Choroid plexus epithelial cell (primary cell): ENCODE measurements at regions not wholly inside any gene's neighbourhood (a gene's known extent, or its start where the extent isn't known, plus 50 kb on each side); places are given as distances from the start of the nearest gene placed in this dataset.
A peak's percentile ranks its signal among the peaks of the same experiment; 100 is the strongest.

Experiments used
- DNase-seq: peaks from one replicate; pipeline ENCODE4 v3.0.0-alpha.2; 2010; ENCODE audit warnings: low read depth
- H3K4me3 ChIP-seq: 2 replicates; pipeline ENCODE4 v1.5.1; 2011; ENCODE audit warnings: low read depth, mild to moderate bottlenecking, control low read depth, low read length, moderate library complexity
- TF ChIP-seq, protein P1 (sequence below): conservative IDR thresholded peaks from 2 replicates; pipeline ENCODE4 v1.5.1; 2011; ENCODE audit warnings: low read depth, mild to moderate bottlenecking, control low read depth, inconsistent platforms, low read length, moderate library complexity

DNA sequence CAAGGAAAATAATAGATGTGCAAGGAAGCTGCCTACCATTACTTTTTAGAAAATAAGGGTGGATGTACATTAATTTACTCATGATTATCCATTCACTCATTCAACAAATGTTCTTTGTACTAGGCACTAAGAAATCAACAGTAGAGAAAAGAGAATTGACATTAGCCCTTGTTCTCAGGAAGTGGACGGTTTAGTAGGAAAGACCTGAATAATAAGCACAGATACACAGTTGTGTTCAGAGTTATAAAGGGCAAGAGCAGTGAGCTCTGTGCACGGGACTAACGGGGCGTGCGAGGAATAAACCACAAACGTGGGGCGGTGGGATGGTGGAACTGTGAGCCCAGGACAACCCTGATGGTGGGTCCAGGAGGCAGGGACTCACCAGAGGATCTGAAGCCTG lies 94.4 kb upstream of the MBOAT2 start:
- no peak for DNase-seq
- TF ChIP-seq, protein P1, sequence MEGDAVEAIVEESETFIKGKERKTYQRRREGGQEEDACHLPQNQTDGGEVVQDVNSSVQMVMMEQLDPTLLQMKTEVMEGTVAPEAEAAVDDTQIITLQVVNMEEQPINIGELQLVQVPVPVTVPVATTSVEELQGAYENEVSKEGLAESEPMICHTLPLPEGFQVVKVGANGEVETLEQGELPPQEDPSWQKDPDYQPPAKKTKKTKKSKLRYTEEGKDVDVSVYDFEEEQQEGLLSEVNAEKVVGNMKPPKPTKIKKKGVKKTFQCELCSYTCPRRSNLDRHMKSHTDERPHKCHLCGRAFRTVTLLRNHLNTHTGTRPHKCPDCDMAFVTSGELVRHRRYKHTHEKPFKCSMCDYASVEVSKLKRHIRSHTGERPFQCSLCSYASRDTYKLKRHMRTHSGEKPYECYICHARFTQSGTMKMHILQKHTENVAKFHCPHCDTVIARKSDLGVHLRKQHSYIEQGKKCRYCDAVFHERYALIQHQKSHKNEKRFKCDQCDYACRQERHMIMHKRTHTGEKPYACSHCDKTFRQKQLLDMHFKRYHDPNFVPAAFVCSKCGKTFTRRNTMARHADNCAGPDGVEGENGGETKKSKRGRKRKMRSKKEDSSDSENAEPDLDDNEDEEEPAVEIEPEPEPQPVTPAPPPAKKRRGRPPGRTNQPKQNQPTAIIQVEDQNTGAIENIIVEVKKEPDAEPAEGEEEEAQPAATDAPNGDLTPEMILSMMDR, result no peak
- H3K4me3 ChIP-seq, result no peak overlapping the region

DNA sequence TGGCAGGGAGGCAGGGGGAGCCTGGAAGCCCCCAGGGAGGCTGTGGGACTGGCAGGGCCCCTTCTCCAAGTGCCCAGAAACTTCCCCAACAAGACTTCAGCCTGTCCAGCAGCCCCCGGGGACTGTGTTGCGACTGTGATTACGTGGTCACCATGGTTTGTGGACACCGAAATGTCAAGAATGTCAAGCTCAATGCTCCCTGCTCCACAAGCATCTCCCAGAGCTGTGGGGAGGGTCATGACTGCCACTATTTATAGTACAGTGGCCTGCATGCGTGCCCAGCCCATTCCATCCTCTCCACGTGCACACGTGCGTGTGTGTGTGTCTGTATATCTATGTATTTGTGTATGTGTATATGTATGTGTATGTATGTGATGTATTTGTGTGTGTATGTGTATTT lies 93.8 kb upstream of the MBOAT2 start:
- no peak overlapping the region for H3K4me3 ChIP-seq
- TF ChIP-seq, protein P1, result no peak
- no peak for DNase-seq

GRCh38 chr2:9096761-9097160 lies 93.3 kb upstream of the MBOAT2 start:
- no peak for DNase-seq
- TF ChIP-seq, protein P1, result no peak
- no peak overlapping the region for H3K4me3 ChIP-seq

DNA sequence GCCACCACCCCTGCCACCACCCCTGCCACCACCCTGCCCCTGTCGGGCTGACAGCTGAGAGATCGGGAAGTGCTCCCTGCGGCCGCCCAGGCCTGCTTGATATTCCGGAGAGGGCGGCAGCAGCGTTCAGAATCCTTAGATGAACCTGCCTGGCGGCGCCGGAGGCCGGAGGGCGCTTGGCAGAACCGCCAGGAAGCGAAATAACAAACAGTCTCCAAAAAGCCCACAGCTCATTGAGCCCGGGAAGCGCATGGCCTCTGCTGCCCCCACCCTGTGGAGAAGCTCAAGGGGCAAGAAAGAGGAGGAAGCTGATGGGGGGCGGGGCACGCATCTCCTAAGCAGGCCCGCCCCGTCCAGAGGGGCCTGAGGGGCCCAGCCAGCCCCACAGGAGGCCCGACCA lies 92.2 kb upstream of the MBOAT2 start:
- TF ChIP-seq, protein P1, result peak; percentile 40
- peak; percentile 74 for DNase-seq
- H3K4me3 ChIP-seq, result no peak overlapping the region

GRCh38 chr2:9095226-9095625 lies 91.7 kb upstream of the MBOAT2 start:
- no peak for DNase-seq
- TF ChIP-seq, protein P1, result no peak
- no peak overlapping the region for H3K4me3 ChIP-seq

- TF ChIP-seq, protein P1, result no peak
- no peak for DNase-seq
- H3K4me3 ChIP-seq, result no peak overlapping the region
Observed at GRCh38 chr2:9094117-9094516, 90.6 kb upstream of the MBOAT2 start.

DNA sequence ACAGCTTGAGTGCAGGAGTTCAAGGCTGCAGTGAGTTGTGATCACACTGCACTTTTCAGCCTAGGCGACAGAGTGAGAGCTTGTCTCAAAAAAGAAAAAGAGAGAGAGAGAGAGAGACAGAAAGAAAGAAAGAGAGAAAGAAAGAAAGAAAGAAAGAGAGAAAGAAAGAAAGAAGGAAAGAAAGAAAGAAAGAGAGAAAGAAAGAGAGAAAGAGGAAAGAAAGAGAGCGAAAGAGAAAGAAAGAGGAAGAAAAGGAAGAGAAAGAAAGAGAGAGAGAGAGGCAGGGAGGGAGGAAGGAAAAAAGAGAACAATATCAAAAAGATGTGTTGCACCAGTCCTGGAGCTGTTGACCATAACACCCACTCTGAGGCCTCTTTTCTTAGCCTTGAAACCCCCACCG lies 89.8 kb upstream of the MBOAT2 start:
- H3K4me3 ChIP-seq, result no peak overlapping the region
- DNase-seq, result no peak
- TF ChIP-seq, protein P1, result no peak
